ENCODE measurements at regions not wholly inside any gene's neighbourhood (a gene's known extent, or its start where the extent isn't known, plus 50 kb on each side); places are given as distances from the start of the nearest gene placed in this dataset.

DNA sequence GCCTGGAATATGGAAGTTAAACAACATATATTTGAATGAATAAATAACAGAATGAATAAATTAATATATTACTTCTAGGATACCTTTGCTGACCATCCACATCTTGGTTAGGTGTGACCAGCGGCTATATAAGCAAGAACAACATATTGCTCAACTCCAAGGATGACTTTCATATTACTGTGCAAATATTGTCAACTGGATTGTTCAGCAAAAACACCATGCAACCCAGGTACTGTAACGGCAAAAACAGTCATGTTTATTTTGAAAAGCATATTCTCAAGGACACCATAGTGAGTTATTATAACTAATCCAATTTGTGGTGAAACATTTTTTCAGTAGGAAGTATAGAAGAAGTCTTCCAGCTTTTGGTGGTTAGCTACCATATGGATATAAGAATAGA, 907.9 kb downstream of the IGSF11 start:
- TF ChIP-seq CTCF (IDR thresholded peaks at IDR 0.05): no peak

GRCh38 chr3:118127992-118128391, 906.7 kb downstream of the IGSF11 start:
- no peak for TF ChIP-seq CTCF (IDR thresholded peaks at IDR 0.05)

GRCh38 chr3:118128886-118129285, 905.8 kb downstream of the IGSF11 start:
- no peak for TF ChIP-seq CTCF (IDR thresholded peaks at IDR 0.05)

DNA sequence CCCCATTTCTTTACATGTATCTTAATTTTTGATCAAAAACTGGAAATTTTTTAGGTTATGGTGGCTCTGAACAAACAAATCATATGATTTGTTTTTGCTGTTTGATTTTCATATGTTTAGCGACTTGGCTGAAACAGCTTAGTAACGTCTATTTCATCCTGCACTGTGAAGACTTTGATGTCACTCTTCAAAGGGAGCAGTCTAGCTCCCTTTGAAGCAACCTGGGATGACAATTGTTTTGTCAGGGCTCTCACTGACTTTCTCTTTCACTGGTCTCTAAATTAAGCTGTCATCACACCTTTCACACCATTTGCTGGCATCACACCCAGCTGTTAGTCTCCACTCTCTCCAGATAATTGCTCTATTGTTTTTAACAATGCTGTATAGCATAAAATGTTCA, 896.9 kb downstream of the IGSF11 start:
- TF ChIP-seq CTCF (IDR thresholded peaks at IDR 0.05): no peak

- TF ChIP-seq CTCF (IDR thresholded peaks at IDR 0.05): no peak
Measured at GRCh38 chr3:118144919-118145318, 889.7 kb downstream of the IGSF11 start.

DNA sequence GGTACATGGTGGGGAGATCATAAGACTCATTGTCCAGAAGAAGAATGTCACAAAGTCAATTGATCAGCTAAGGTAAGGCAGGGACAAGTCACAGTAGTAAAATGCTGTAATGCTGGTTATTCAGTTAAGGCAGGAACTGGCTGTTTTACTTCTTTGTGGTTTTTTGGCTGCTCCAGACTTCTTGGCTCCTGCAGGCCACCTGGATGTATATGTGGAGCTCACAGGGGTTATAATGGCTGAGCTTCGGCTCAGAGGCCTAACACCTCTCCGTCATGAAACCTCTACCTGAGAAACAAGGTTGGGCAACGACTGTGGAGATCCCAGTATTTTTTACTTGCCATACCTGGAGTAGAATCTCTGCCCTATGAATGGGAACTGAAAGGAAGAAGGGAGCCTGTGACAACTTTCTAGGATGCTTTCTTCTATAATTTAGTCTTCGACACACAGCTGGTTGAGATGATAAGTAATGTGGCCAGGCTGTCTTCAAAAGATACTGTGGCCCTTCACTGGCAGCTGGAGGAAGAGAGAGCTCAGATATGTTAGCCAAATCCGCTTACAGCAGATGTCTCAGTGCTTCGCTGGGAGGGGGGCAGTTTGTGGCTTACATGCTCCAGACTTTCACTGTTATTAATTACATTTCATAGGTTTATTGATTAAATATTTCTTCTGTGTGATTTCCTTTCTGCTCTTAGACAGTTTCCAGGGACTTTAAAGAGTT, 887.8 kb downstream of the IGSF11 start:
- TF ChIP-seq CTCF (IDR thresholded peaks at IDR 0.05): no peak

- TF ChIP-seq CTCF (IDR thresholded peaks at IDR 0.05): no peak
Measured at GRCh38 chr3:118151164-118151563, 883.5 kb downstream of the IGSF11 start.

DNA sequence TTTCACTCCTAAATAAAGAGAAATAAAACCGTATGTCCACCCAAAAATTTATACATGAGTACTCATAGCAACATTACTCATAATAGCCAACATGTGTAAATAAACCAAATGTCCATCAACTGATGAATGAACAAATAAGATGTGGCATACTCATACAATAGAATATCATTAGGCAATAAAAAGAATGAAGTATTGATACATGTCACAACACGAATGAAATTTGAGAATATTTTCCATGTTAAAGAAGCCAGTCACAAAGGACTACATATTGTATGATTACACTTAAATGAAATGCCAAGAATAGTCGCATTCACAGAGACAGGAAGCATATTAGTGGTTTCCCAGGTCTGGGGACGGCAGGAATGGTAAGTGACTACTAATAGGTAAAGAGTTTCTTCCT, 869.2 kb downstream of the IGSF11 start:
- TF ChIP-seq CTCF (IDR thresholded peaks at IDR 0.05): no peak

Data from LNCAP (cell line).